ENCODE measurements at regions not wholly inside any gene's neighbourhood (a gene's known extent, or its start where the extent isn't known, plus 50 kb on each side); places are given as distances from the start of the nearest gene placed in this dataset.
"Not testable (repeated sequence)": the region's sequence is repeated elsewhere in the genome, so short reads cannot be mapped to it uniquely, and the experiment has no call there.

DNA sequence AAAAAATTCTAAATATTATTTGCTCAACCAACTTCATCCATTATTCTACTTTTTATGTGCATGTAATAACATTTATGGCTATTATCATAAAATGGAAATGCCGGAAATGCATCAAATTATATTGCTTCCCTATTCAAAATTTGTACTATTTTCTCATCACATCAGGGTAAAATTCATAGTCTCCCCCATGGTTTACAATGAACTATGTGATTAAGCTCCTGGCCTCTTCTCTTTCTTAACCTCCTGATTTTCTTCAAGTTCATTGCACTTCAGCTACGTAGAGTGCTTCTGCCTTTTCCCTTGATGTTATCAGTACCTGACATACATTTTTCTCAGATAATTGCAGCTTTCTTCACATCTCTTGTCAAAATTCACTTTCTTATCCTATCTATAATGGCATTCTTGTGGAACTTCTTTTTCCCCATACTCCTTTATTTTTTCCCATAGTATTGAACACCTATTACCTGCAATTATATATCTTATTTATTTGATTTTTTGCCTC lies 699.1 kb upstream of the ADGRB3 start:
- no peaks in the 10 kb centered on the region for H3K9me3 ChIP-seq
- DNase-seq (ENCODE audit: extremely low spot score in 2 of 2) = no peak
- no peaks in the 10 kb centered on the region for H3K27me3 ChIP-seq
- no peak overlapping the region for H3K4me3 ChIP-seq
- no peaks in the 10 kb centered on the region for H3K4me1 ChIP-seq
- intact Hi-C loops (cut with DNase I) = no loop called here
- H3K36me3 ChIP-seq = no peaks in the 10 kb centered on the region
- H3K27ac ChIP-seq = no peak overlapping the region
- TF ChIP-seq POLR2AphosphoS5 (IDR thresholded peaks at IDR 0.05; ENCODE audit: insufficient read depth in 1 of 2, low read depth in 1 of 2) = no peak
- TF ChIP-seq, protein P1, sequence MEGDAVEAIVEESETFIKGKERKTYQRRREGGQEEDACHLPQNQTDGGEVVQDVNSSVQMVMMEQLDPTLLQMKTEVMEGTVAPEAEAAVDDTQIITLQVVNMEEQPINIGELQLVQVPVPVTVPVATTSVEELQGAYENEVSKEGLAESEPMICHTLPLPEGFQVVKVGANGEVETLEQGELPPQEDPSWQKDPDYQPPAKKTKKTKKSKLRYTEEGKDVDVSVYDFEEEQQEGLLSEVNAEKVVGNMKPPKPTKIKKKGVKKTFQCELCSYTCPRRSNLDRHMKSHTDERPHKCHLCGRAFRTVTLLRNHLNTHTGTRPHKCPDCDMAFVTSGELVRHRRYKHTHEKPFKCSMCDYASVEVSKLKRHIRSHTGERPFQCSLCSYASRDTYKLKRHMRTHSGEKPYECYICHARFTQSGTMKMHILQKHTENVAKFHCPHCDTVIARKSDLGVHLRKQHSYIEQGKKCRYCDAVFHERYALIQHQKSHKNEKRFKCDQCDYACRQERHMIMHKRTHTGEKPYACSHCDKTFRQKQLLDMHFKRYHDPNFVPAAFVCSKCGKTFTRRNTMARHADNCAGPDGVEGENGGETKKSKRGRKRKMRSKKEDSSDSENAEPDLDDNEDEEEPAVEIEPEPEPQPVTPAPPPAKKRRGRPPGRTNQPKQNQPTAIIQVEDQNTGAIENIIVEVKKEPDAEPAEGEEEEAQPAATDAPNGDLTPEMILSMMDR (IDR thresholded peaks at IDR 0.05) = no peak
- TF ChIP-seq POLR2A (IDR thresholded peaks at IDR 0.05) = no peak

DNA sequence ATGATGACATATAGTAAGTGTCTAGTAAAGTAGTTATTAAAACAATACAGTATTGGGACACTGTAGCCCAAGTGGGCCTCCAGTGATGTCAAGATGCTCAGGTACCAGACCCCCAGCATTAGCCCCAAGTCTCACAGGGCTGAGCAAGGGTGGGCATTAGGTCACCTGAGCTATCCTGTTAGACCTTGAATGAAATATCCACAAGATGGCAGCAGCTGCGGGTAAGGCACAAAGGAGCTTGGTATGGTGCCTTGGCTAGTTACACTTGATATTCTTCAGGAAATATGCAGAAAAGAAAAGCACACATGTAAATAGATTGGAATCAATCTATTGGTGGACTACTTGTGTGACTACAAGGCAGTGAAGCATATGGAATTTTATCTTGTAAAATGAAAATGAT lies 701.8 kb upstream of the ADGRB3 start:
- no peak for DNase-seq (ENCODE audit: extremely low spot score in 2 of 2)
- H3K9me3 ChIP-seq = no peaks in the 10 kb centered on the region
- H3K4me3 ChIP-seq = no peak overlapping the region
- H3K4me1 ChIP-seq = no peaks in the 10 kb centered on the region
- TF ChIP-seq, protein P1 (IDR thresholded peaks at IDR 0.05) = no peak
- TF ChIP-seq POLR2AphosphoS5 (IDR thresholded peaks at IDR 0.05; ENCODE audit: insufficient read depth in 1 of 2, low read depth in 1 of 2) = no peak
- TF ChIP-seq POLR2A (IDR thresholded peaks at IDR 0.05) = no peak
- intact Hi-C loops (cut with DNase I) = no loop called here
- H3K27ac ChIP-seq = no peak overlapping the region
- no peaks in the 10 kb centered on the region for H3K27me3 ChIP-seq
- H3K36me3 ChIP-seq = no peaks in the 10 kb centered on the region

DNA sequence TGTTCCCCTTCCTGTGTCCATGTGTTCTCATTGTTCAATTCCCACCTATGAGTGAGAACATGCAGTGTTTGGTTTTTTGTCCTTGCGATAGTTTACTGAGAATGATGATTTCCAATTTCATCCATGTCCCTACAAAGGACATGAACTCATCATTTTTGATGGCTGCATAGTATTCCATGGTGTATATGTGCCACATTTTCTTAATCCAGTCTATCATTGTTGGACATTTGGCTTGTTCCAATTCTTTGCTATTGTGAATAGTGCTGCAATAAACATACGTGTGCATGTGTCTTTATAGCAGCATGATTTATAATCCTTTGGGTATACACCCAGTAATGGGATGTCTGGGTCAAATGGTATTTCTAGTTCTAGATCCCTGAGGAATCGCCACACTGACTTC lies 712.5 kb upstream of the ADGRB3 start:
- H3K9me3 ChIP-seq; intact Hi-C loops (cut with DNase I); H3K36me3 ChIP-seq; H3K4me3 ChIP-seq; DNase-seq (ENCODE audit: extremely low spot score in 2 of 2); H3K4me1 ChIP-seq; H3K27ac ChIP-seq; H3K27me3 ChIP-seq: not testable (repeated sequence)

DNA sequence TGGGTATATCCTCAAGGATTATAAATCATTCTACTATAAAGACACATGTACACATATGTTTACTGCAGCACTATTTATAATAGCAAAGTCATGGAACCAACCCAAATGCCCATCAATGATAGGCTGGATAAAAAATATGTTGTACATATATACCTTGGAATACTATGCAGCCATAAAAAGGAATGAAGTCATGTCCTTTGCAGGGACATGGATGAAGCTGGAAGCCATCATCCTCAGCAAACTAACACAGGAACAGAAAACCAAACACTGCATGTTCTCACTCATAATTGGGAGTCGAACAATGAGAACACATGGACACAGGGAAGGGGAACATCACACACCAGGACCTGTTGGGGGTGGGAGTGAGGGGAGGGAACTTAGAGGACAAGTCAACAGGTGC lies 715.0 kb upstream of the ADGRB3 start:
- H3K4me3 ChIP-seq; DNase-seq (ENCODE audit: extremely low spot score in 2 of 2); H3K27ac ChIP-seq; H3K36me3 ChIP-seq; intact Hi-C loops (cut with DNase I); H3K27me3 ChIP-seq; H3K9me3 ChIP-seq; H3K4me1 ChIP-seq: not testable (repeated sequence)

DNA sequence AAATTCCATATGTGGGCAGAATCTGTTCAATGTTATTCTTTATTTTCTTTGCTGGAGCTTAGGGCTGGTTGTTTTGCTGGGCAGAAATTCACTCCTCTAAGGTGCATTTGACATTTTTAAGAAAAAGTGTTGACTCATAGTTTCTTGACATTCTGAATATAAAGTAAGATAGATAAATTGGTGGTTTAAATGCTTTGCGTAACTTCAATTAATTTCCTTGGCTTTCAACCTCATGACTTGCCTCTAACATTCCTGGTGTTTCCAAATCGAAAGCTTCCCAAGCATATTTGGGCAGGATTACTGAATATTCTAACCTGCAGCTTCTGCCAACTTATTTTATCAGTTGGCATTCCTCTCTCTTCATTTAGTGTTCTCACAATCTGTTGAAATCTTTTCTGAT lies 718.7 kb upstream of the ADGRB3 start:
- H3K9me3 ChIP-seq = no peaks in the 10 kb centered on the region
- H3K4me3 ChIP-seq = no peak overlapping the region
- no peak for TF ChIP-seq POLR2A (IDR thresholded peaks at IDR 0.05)
- no peak for TF ChIP-seq POLR2AphosphoS5 (IDR thresholded peaks at IDR 0.05; ENCODE audit: insufficient read depth in 1 of 2, low read depth in 1 of 2)
- TF ChIP-seq, protein P1 (IDR thresholded peaks at IDR 0.05) = no peak
- intact Hi-C loops (cut with DNase I) = no loop called here
- no peak overlapping the region for H3K27ac ChIP-seq
- no peaks in the 10 kb centered on the region for H3K27me3 ChIP-seq
- H3K36me3 ChIP-seq = no peaks in the 10 kb centered on the region
- no peak for DNase-seq (ENCODE audit: extremely low spot score in 2 of 2)
- H3K4me1 ChIP-seq = no peaks in the 10 kb centered on the region

DNA sequence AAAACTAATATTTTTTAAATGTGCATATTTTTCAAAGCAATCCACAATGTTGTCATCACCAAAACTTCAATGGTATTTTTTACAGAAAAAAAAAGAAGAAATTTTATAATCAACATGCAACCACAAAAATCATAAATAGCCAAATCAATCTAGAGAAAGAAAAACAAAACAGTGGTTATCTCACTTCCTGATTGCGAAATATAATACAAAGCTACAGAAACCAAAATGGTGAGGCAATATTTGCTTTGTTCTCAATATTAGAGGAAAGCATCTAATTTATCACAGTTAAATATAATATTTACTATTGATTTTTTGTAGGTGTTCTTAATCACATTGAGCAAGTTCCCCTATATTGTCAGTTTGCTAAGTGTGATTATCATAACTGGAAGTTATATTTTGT lies 720.7 kb upstream of the ADGRB3 start:
- H3K36me3 ChIP-seq = no peaks in the 10 kb centered on the region
- H3K4me1 ChIP-seq = no peaks in the 10 kb centered on the region
- TF ChIP-seq POLR2AphosphoS5 (IDR thresholded peaks at IDR 0.05; ENCODE audit: insufficient read depth in 1 of 2, low read depth in 1 of 2) = no peak
- no peak for TF ChIP-seq POLR2A (IDR thresholded peaks at IDR 0.05)
- TF ChIP-seq, protein P1 (IDR thresholded peaks at IDR 0.05) = no peak
- no peak overlapping the region for H3K4me3 ChIP-seq
- DNase-seq (ENCODE audit: extremely low spot score in 2 of 2) = no peak
- no peaks in the 10 kb centered on the region for H3K9me3 ChIP-seq
- intact Hi-C loops (cut with DNase I) = no loop called here
- H3K27me3 ChIP-seq = no peaks in the 10 kb centered on the region
- H3K27ac ChIP-seq = no peak overlapping the region

All from vagina (tissue), 2 donors.